ENCODE measurements at regions not wholly inside any gene's neighbourhood (a gene's known extent, or its start where the extent isn't known, plus 50 kb on each side); places are given as distances from the start of the nearest gene placed in this dataset.

DNA sequence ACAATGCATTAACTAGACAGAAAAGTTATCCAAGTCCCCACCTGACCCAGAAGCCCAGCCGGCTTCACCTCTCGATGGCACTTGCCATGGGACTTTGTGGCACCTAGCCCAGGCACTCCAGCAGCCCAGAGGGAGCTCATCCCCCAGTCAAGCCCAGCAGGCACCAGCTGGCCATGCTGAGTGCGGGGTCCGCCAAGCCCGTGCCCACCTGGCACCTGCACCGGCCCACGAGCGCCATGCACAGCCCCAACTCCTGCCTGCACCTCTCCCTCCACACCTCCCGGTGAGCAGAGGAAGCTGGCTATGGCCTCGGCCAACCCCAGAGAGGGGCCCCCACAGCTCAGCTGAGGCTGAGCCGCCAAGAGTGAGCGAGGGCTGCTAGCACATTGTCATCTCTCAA, 1759.1 kb downstream of the OLFM4 start:
- TF ChIP-seq MXD4 (CRISPR knock-in tag; IDR thresholded peaks at IDR 0.05; ENCODE audit: borderline replicate concordance), result no peak
- no peak for TF ChIP-seq IRF2 (CRISPR knock-in tag; IDR thresholded peaks at IDR 0.05; ENCODE audit: borderline replicate concordance, low read depth)
- no peak for TF ChIP-seq E2F4 (CRISPR knock-in tag; IDR thresholded peaks at IDR 0.05; ENCODE audit: borderline replicate concordance, low read depth)
- no peak for TF ChIP-seq ZNF138 (CRISPR knock-in tag; conservative IDR thresholded peaks at IDR 0.05)
- TF ChIP-seq CTCF (IDR thresholded peaks at IDR 0.05), result no peak
- TF ChIP-seq PRRX2 (CRISPR knock-in tag; IDR thresholded peaks at IDR 0.05), result no peak
- TF ChIP-seq ESRRA (CRISPR knock-in tag; IDR thresholded peaks at IDR 0.05; ENCODE audit: borderline replicate concordance), result no peak
- TF ChIP-seq MYBL2 (CRISPR knock-in tag; IDR thresholded peaks at IDR 0.05), result no peak
- TF ChIP-seq, protein P1, sequence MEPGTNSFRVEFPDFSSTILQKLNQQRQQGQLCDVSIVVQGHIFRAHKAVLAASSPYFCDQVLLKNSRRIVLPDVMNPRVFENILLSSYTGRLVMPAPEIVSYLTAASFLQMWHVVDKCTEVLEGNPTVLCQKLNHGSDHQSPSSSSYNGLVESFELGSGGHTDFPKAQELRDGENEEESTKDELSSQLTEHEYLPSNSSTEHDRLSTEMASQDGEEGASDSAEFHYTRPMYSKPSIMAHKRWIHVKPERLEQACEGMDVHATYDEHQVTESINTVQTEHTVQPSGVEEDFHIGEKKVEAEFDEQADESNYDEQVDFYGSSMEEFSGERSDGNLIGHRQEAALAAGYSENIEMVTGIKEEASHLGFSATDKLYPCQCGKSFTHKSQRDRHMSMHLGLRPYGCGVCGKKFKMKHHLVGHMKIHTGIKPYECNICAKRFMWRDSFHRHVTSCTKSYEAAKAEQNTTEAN (CRISPR knock-in tag; IDR thresholded peaks at IDR 0.05), result no peak
- no peak for TF ChIP-seq KAT7 (CRISPR knock-in tag; IDR thresholded peaks at IDR 0.05; ENCODE audit: borderline replicate concordance)
- TF ChIP-seq ERG (CRISPR knock-in tag; IDR thresholded peaks at IDR 0.05), result no peak
- TF ChIP-seq, protein P2, sequence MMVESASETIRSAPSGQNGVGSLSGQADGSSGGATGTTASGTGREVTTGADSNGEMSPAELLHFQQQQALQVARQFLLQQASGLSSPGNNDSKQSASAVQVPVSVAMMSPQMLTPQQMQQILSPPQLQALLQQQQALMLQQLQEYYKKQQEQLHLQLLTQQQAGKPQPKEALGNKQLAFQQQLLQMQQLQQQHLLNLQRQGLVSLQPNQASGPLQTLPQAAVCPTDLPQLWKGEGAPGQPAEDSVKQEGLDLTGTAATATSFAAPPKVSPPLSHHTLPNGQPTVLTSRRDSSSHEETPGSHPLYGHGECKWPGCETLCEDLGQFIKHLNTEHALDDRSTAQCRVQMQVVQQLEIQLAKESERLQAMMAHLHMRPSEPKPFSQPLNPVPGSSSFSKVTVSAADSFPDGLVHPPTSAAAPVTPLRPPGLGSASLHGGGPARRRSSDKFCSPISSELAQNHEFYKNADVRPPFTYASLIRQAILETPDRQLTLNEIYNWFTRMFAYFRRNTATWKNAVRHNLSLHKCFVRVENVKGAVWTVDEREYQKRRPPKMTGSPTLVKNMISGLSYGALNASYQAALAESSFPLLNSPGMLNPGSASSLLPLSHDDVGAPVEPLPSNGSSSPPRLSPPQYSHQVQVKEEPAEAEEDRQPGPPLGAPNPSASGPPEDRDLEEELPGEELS (CRISPR knock-in tag; IDR thresholded peaks at IDR 0.05), result no peak
- no peak for TF ChIP-seq CREM (CRISPR knock-in tag; IDR thresholded peaks at IDR 0.05)
